Endothelial cell of umbilical vein (primary cell): ENCODE measurements at regions not wholly inside any gene's neighbourhood (a gene's known extent, or its start where the extent isn't known, plus 50 kb on each side); places are given as distances from the start of the nearest gene placed in this dataset.

Experiments used
- GATA2 ChIP-seq: IDR thresholded peaks from 2 replicates; pipeline ENCODE4 v1.7.0; 2011; ENCODE audit warnings: low read depth, mild to moderate bottlenecking, moderate library complexity, mixed read lengths, low read length; ENCODE audit not compliant: insufficient read length, insufficient read depth
- JUN ChIP-seq: IDR thresholded peaks from 2 replicates; pipeline ENCODE4 v1.6.1; 2011; ENCODE audit warnings: borderline replicate concordance, low read depth; ENCODE audit not compliant: insufficient read length, insufficient read depth
- POLR2A ChIP-seq: IDR thresholded peaks from 2 replicates; pipeline ENCODE4 v1.6.1; 2012; ENCODE audit warnings: low read depth, mild to moderate bottlenecking, control low read depth, low read length
- TF ChIP-seq, protein P1 (sequence below), 2 donors: IDR thresholded peaks; 1 replicate in 1 of 2; 2 replicates in 1 of 2; pipeline ENCODE4 v1.5.1; 2011; ENCODE audit warnings: low read length in 2 of 2, mild to moderate bottlenecking in 2 of 2, moderate library complexity in 2 of 2, control low read depth in 1 of 2, inconsistent platforms in 1 of 2, low read depth in 1 of 2; ENCODE audit not compliant: insufficient read depth in 1 of 2; ENCODE audit errors: extremely low read depth in 1 of 2

DNA sequence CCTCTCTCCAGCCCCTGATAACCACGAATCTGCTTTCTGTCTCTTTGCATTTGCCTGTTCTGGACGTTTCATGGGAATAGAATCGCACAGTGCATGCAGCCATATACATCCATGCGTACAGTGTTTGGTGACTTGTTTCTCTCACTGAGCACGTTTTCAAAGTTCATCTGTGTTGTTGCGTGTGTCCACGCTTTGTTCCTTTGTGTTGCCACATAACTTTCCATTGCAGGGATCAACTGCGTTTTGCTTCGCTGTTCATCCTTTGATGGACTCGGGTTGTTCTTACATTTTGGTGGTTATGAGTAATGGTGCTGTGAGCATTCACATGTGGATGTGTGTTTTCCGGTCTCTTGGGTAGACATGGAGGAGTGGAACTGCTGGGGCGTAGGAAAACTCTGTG, 56.4 kb upstream of the TAMM41 start:
- TF ChIP-seq, protein P1, sequence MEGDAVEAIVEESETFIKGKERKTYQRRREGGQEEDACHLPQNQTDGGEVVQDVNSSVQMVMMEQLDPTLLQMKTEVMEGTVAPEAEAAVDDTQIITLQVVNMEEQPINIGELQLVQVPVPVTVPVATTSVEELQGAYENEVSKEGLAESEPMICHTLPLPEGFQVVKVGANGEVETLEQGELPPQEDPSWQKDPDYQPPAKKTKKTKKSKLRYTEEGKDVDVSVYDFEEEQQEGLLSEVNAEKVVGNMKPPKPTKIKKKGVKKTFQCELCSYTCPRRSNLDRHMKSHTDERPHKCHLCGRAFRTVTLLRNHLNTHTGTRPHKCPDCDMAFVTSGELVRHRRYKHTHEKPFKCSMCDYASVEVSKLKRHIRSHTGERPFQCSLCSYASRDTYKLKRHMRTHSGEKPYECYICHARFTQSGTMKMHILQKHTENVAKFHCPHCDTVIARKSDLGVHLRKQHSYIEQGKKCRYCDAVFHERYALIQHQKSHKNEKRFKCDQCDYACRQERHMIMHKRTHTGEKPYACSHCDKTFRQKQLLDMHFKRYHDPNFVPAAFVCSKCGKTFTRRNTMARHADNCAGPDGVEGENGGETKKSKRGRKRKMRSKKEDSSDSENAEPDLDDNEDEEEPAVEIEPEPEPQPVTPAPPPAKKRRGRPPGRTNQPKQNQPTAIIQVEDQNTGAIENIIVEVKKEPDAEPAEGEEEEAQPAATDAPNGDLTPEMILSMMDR (IDR thresholded peaks at IDR 0.05; ENCODE audit: extremely low read depth in 1 of 2, insufficient read depth in 1 of 2, low read depth in 1 of 2, low read length in 2 of 2): no peak
- no peak for TF ChIP-seq JUN
- TF ChIP-seq POLR2A: no peak
- TF ChIP-seq GATA2: no peak
